Spleen (tissue), 7 donors: ENCODE measurements at regions not wholly inside any gene's neighbourhood (a gene's known extent, or its start where the extent isn't known, plus 50 kb on each side); places are given as distances from the start of the nearest gene placed in this dataset.
"Not testable (repeated sequence)": the region's sequence is repeated elsewhere in the genome, so short reads cannot be mapped to it uniquely, and the experiment has no call there.

Source experiments
- CTCF ChIP-seq, 11 experiments: fragments of 200-600 bp in 7 of 11; fragments of 450-650 bp in 4 of 11; sonication (generic) in 4 of 11; IDR thresholded peaks in 8 of 11; conservative IDR thresholded peaks in 3 of 11; 1 replicate in 7 of 11; 2 replicates in 4 of 11; pipeline versions ENCODE4 v1.4.0 to v1.8.0; 2016 to 2021; ENCODE audit warnings: antibody characterized with exemption in 11 of 11, inconsistent platforms in 4 of 11, mild to moderate bottlenecking in 1 of 11
- POLR2A ChIP-seq, 3 donors: fragments of 450-650 bp; IDR thresholded peaks; one replicate each; pipeline ENCODE4 v1.5.1; 2017; ENCODE audit warnings: antibody characterized with exemption in 3 of 3, mild to moderate bottlenecking in 1 of 3
- POLR2AphosphoS5 ChIP-seq, 3 donors: sonication (generic); formaldehyde crosslinking; IDR thresholded peaks; one replicate each; pipeline ENCODE4 v1.5.1; 2017; ENCODE audit warnings: antibody characterized with exemption in 3 of 3
- donor health status: DM: no; HTN: no; CAD: no; lungs with moderate emphysema.
- donor health status: DM: no; HTN: no; CAD: no.
- donor health status: DM: no; HTN: no; CAD: no.

- TF ChIP-seq CTCF (IDR thresholded peaks at IDR 0.05 in 8 of 11, conservative IDR thresholded peaks at IDR 0.05 in 3 of 11); POLR2AphosphoS5 (IDR thresholded peaks at IDR 0.05); POLR2A (IDR thresholded peaks at IDR 0.05): not testable (repeated sequence)
Observed at GRCh38 chr1:149202283-149202682, 98.9 kb upstream of the NBPF9 start.
